ENCODE measurements at regions not wholly inside any gene's neighbourhood (a gene's known extent, or its start where the extent isn't known, plus 50 kb on each side); places are given as distances from the start of the nearest gene placed in this dataset.

DNA sequence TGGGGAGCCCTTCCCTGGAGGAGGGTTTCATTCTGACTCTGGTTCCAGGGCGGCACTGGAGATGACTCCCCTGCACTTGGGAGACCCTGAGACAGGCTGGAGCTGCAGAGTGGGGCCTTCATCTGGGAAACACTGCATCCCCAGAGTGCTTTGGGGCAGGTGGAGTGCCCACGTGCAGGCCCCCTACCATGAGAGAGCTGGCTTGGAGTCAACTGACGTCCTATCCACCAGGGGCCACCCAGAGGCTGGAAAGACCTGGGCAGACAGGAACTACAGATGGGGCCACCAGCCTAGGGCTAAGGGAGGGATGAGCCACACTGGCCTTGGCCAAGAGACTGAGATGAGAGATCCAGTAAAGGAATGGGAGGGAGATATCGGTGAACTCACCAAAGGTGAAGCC lies 153.8 kb downstream of the ASB1 start:
- DNase-seq (ENCODE audit: low spot score), result no peak
- Histone ChIP-seq H3K4me3 (no peak overlapping the region), H3K27ac (no peak overlapping the region)
- TF ChIP-seq, protein P1, sequence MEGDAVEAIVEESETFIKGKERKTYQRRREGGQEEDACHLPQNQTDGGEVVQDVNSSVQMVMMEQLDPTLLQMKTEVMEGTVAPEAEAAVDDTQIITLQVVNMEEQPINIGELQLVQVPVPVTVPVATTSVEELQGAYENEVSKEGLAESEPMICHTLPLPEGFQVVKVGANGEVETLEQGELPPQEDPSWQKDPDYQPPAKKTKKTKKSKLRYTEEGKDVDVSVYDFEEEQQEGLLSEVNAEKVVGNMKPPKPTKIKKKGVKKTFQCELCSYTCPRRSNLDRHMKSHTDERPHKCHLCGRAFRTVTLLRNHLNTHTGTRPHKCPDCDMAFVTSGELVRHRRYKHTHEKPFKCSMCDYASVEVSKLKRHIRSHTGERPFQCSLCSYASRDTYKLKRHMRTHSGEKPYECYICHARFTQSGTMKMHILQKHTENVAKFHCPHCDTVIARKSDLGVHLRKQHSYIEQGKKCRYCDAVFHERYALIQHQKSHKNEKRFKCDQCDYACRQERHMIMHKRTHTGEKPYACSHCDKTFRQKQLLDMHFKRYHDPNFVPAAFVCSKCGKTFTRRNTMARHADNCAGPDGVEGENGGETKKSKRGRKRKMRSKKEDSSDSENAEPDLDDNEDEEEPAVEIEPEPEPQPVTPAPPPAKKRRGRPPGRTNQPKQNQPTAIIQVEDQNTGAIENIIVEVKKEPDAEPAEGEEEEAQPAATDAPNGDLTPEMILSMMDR (IDR thresholded peaks at IDR 0.05), result no peak

DNA sequence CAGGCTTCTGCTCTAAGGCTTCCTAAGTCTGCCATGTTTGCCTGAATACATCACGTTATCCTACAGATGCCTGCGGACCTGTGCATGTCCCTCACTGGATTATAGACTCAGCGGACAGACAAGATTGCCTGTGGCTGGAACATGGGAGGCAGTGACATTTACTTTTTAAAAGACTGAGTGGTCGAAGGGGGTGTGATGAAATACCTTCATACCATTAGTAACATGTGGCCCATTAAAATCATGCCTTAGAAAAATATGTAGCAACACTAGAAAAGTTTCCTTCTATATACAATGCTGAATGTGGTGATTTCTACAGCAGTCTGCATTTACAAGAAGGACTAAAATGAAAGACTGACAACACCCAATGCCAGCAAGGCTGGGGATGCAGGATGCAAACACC lies 154.4 kb downstream of the ASB1 start:
- no peak overlapping the region for H3K27ac ChIP-seq
- no peak overlapping the region for H3K4me3 ChIP-seq
- DNase-seq (ENCODE audit: low spot score), result no peak
- TF ChIP-seq, protein P1 (IDR thresholded peaks at IDR 0.05), result no peak

DNA sequence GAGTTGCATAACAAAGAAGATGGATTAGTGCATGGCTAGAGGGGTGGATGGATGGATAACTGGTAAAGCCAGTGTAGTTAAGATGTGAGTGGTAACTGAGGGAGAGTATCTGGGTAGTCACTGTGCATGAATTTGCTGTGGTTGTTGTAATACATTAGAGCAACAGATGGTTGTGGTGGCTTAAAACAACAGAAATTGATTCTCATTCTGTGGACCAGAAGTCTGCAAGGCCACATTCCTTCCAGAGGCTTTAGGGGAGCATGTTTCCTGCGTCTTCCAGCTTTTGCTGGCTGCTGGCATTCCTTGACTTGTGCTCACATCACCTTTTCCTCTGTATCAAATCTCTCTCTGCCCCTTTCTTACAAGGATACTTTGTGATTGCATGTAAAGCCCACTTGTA lies 155.4 kb downstream of the ASB1 start:
- DNase-seq (ENCODE audit: low spot score), result no peak
- TF ChIP-seq, protein P1 (IDR thresholded peaks at IDR 0.05), result no peak
- Histone ChIP-seq H3K4me3 (no peak overlapping the region), H3K27ac (no peak overlapping the region)

GRCh38 chr2:238584617-238585016 lies 157.9 kb downstream of the ASB1 start:
- Histone ChIP-seq H3K27ac (no peak overlapping the region), H3K4me3 (no peak overlapping the region)
- no peak for DNase-seq (ENCODE audit: low spot score)
- TF ChIP-seq, protein P1 (IDR thresholded peaks at IDR 0.05), result no peak

GRCh38 chr2:238585836-238586821 lies 159.4 kb downstream of the ASB1 start:
- DNase-seq (ENCODE audit: low spot score), result no peak
- TF ChIP-seq, protein P1 (IDR thresholded peaks at IDR 0.05), result no peak
- Histone ChIP-seq H3K4me3 (no peak overlapping the region), H3K27ac (no peak overlapping the region)

DNA sequence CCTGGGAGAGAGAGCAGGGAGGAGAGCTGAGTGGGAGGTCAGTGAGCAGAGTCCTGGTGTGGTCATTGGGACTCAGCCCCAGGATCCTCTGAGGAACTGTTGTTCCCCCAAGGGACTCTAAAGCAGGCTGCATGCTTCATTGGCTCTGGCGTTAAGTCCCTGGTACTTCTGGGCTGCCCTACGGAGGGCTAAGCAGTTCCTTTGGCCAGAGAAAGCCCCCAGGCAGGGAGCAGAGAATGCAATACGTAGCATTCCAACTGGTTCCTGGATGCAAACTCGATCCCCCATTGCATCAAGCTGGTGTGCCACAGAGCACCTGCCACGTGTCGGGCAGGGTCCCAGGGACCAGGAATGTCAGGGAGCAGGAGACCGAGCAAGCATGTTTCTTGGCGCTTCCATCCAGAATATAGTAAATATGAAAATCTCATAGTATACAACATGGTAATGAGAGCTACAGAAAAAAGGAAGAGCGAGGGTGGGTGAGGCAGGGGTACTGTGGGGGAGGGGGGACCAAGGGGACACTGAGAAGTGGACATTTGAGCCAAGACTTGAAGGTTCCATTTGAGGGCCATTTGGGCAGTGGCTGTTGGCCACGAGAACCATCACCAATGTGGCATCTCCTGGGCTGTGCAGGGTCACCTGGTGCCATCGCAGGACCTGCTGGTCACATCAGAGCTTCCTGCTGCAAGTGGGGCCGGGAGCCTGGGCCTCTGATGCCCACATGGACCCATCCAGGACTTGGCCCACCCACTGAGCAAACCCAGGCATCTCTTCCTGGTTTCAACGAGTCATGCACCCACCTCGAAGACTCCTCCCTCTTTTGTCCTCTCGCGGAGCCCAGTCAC lies 160.4 kb downstream of the ASB1 start:
- TF ChIP-seq, protein P1 (IDR thresholded peaks at IDR 0.05), result no peak
- H3K4me3 ChIP-seq, result no peak overlapping the region
- no peak for DNase-seq (ENCODE audit: low spot score)

More for the DNA sequence above, 160.4 kb downstream of the ASB1 start:
- H3K27ac ChIP-seq, result no peak overlapping the region

All from coronary artery (tissue), 2 donors.